CD14-positive monocyte (primary cell): ENCODE measurements at regions not wholly inside any gene's neighbourhood (a gene's known extent, or its start where the extent isn't known, plus 50 kb on each side); places are given as distances from the start of the nearest gene placed in this dataset.
A peak's percentile ranks its signal among the peaks of the same experiment; 100 is the strongest.

Experiments
- DNase-seq, 3 donors: peaks; one replicate each; pipeline ENCODE4 v3.0.0-alpha.2; 2011 to 2022
- H2AFZ ChIP-seq: 2 replicates; pipeline ENCODE4 v1.6.0; 2012; ENCODE audit warnings: mild to moderate bottlenecking, low read depth, low read length, inconsistent platforms; ENCODE audit not compliant: insufficient read depth, poor library complexity, severe bottlenecking
- H3K27ac ChIP-seq, 2 donors: 1 replicate in 1 of 2; 2 replicates in 1 of 2; pipeline ENCODE4 v1.5.1; 2012 to 2013; ENCODE audit warnings: low read length in 2 of 2, control low read depth in 1 of 2, inconsistent platforms in 1 of 2, low read depth in 1 of 2, mild to moderate bottlenecking in 1 of 2
- H3K27me3 ChIP-seq, 2 donors: one replicate each; pipeline versions ENCODE4 v1.6.0 to v1.6.1; 2011 to 2013; ENCODE audit warnings: low read length in 2 of 2; ENCODE audit not compliant: control insufficient read depth in 2 of 2, insufficient read depth in 2 of 2
- H3K36me3 ChIP-seq, 2 donors: replicated peaks in 1 of 2; 1 replicate in 1 of 2; 2 replicates in 1 of 2; pipeline versions ENCODE4 v1.5.1 to v1.6.1; 2012 to 2013; ENCODE audit warnings: low read length in 2 of 2, control low read depth in 1 of 2, inconsistent platforms in 1 of 2, mild to moderate bottlenecking in 1 of 2; ENCODE audit not compliant: insufficient read depth in 2 of 2, control insufficient read depth in 1 of 2
- H3K4me1 ChIP-seq, 2 donors: 1 replicate in 1 of 2; 2 replicates in 1 of 2; pipeline versions ENCODE4 v1.5.1 to v1.6.1; 2012 to 2013; ENCODE audit warnings: low read length in 2 of 2, control low read depth in 1 of 2, inconsistent platforms in 1 of 2, mild to moderate bottlenecking in 1 of 2, moderate library complexity in 1 of 2; ENCODE audit not compliant: insufficient read depth in 2 of 2, control insufficient read depth in 1 of 2
- H3K4me2 ChIP-seq: replicated peaks from 2 replicates; pipeline ENCODE3; 2012; ENCODE audit warnings: low read length, moderate library complexity, mild to moderate bottlenecking; ENCODE audit not compliant: poor library complexity, severe bottlenecking; ENCODE audit errors: extremely low read depth
- H3K4me3 ChIP-seq, 3 experiments: fragments of 200-600 bp in 1 of 3; sonication (generic) in 1 of 3; replicated peaks in 1 of 3; 1 replicate in 2 of 3; 2 replicates in 1 of 3; pipeline ENCODE4 v1.5.1; 2011 to 2013; ENCODE audit warnings: low read length in 3 of 3, mild to moderate bottlenecking in 3 of 3, control low read depth in 2 of 3, low read depth in 2 of 3, inconsistent platforms in 1 of 3, moderate library complexity in 1 of 3
- H3K79me2 ChIP-seq: 2 replicates; pipeline ENCODE4 v1.6.0; 2012; ENCODE audit warnings: mild to moderate bottlenecking, control low read depth, inconsistent platforms, low read length, moderate library complexity; ENCODE audit not compliant: insufficient read depth
- H3K9ac ChIP-seq: 2 replicates; pipeline ENCODE4 v1.6.0; 2017; ENCODE audit warnings: low read length, mild to moderate bottlenecking; ENCODE audit not compliant: insufficient read depth, poor library complexity, severe bottlenecking
- H3K9me3 ChIP-seq, 2 donors: replicated peaks in 1 of 2; 1 replicate in 1 of 2; 2 replicates in 1 of 2; pipeline versions ENCODE4 v1.5.1 to v1.6.1; 2012 to 2013; ENCODE audit warnings: low read length in 2 of 2, control low read depth in 1 of 2; ENCODE audit not compliant: control insufficient read depth in 1 of 2, insufficient read depth in 1 of 2
- H4K20me1 ChIP-seq: 2 replicates; pipeline ENCODE4 v1.6.0; 2012; ENCODE audit warnings: mild to moderate bottlenecking, low read length, control low read depth, moderate library complexity; ENCODE audit not compliant: insufficient read depth
- H3K27ac Mint-ChIP-seq, 7 donors: one replicate each; pipeline ENCODE4 v1.8.0; 2020; ENCODE audit warnings: mild to moderate bottlenecking in 7 of 7, mixed read lengths in 7 of 7, moderate library complexity in 6 of 7, inconsistent platforms in 2 of 7
- H3K27me3 Mint-ChIP-seq, 3 donors: one replicate each; pipeline ENCODE4 v1.8.0; 2021 to 2022; ENCODE audit warnings: low read depth in 3 of 3, mild to moderate bottlenecking in 3 of 3, mixed read lengths in 3 of 3, moderate library complexity in 3 of 3, inconsistent platforms in 1 of 3
- H3K36me3 Mint-ChIP-seq, 2 donors: one replicate each; pipeline ENCODE4 v1.8.0; 2020; ENCODE audit warnings: mixed read lengths in 2 of 2, inconsistent platforms in 1 of 2, mild to moderate bottlenecking in 1 of 2
- H3K4me1 Mint-ChIP-seq: one replicate; pipeline ENCODE4 v1.8.0; 2020; ENCODE audit warnings: mild to moderate bottlenecking, mixed read lengths
- H3K4me3 Mint-ChIP-seq, 2 donors: one replicate each; pipeline ENCODE4 v1.8.0; 2020; ENCODE audit warnings: mild to moderate bottlenecking in 2 of 2, mixed read lengths in 2 of 2, moderate library complexity in 1 of 2
- H3K9me3 Mint-ChIP-seq, 7 donors: one replicate each; pipeline ENCODE4 v1.8.0; 2020 to 2022; ENCODE audit warnings: mixed read lengths in 7 of 7, mild to moderate bottlenecking in 6 of 7, moderate library complexity in 6 of 7, inconsistent platforms in 2 of 7
- WGBS: methylation state at CpG from one replicate; pipeline ENCODE4 v1.1.5; 2013; ENCODE audit warnings: missing lambda C conversion rate; ENCODE audit not compliant: insufficient coverage; 5-methylcytosine and 5-hydroxymethylcytosine counted together
- intact Hi-C, 2 donors: fragments of 100-400 bp; cut with micrococcal nuclease; formaldehyde crosslinking; loops; one replicate each; pipeline versions ENCODE4 v1.15.0 to v1.15.1; 2023
- TF ChIP-seq, protein P1 (sequence below): fragments of 200-600 bp; IDR thresholded peaks from one replicate; pipeline ENCODE4 v1.8.0; 2022; ENCODE audit warnings: antibody characterized with exemption, mild to moderate bottlenecking

DNA sequence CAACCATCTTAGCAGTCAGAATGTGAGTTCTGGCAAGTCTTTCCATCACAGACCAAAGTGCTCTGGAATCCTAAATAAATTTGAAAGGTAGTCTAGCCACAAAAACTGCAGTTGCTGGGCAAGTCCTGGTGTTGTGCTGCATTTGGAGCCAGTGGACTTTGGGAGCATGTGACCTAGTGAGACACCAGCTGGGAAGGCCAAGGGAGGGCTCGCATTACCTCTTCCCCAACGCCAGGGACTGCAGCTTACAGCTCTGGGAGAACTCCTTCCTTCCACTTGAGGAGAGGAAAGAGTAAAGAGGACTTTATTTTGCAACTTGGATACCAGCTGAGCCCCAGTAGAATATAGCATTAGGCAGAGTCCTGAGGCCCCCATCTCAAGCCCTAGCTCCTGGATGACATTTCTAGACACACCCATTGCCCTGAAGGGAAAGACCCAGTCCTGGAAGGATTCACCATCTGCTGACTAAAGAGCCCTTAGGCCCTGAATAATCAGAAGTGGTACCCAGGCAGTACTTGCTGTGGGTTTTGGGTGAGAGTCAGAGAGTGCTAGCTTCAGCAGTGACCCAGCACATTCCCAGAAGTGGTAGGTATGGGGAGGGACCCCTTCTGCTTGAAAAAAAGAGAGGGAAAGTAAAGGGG is 190.7 kb downstream of the NUF2 start:
- TF ChIP-seq, protein P1, sequence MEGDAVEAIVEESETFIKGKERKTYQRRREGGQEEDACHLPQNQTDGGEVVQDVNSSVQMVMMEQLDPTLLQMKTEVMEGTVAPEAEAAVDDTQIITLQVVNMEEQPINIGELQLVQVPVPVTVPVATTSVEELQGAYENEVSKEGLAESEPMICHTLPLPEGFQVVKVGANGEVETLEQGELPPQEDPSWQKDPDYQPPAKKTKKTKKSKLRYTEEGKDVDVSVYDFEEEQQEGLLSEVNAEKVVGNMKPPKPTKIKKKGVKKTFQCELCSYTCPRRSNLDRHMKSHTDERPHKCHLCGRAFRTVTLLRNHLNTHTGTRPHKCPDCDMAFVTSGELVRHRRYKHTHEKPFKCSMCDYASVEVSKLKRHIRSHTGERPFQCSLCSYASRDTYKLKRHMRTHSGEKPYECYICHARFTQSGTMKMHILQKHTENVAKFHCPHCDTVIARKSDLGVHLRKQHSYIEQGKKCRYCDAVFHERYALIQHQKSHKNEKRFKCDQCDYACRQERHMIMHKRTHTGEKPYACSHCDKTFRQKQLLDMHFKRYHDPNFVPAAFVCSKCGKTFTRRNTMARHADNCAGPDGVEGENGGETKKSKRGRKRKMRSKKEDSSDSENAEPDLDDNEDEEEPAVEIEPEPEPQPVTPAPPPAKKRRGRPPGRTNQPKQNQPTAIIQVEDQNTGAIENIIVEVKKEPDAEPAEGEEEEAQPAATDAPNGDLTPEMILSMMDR, result no peak
- H3K4me3 Mint-ChIP-seq, result no peak overlapping the region
- intact Hi-C loops, result no loop called here
- H3K4me1 Mint-ChIP-seq, result no peaks in the 10 kb centered on the region
- no CpG with 5 or more reads among the region's 2 CpGs for WGBS
- Histone ChIP-seq H3K4me2 (no peak overlapping the region), H3K36me3 (no peaks in the 10 kb centered on the region), H3K4me3 (no peak overlapping the region), H4K20me1 (no peaks in the 10 kb centered on the region), H3K27me3 (no peaks in the 10 kb centered on the region), H3K4me1 (no peaks in the 10 kb centered on the region), H3K9me3 (peaks cover 3 to 11% of the 10 kb centered on the region in 2 donors), H3K9ac (no peak overlapping the region), H2AFZ (no peak overlapping the region), H3K27ac (no peak overlapping the region), H3K79me2 (no peaks in the 10 kb centered on the region)
- H3K9me3 Mint-ChIP-seq, result peaks cover 1 to 11% (median 3%) of the 10 kb centered on the region in 7 donors
- H3K27ac Mint-ChIP-seq, result no peak overlapping the region
- no peaks in the 10 kb centered on the region for H3K36me3 Mint-ChIP-seq
- H3K27me3 Mint-ChIP-seq, result peaks cover 0 to 3% (median 1%) of the 10 kb centered on the region in 3 donors
- no peak for DNase-seq

DNA sequence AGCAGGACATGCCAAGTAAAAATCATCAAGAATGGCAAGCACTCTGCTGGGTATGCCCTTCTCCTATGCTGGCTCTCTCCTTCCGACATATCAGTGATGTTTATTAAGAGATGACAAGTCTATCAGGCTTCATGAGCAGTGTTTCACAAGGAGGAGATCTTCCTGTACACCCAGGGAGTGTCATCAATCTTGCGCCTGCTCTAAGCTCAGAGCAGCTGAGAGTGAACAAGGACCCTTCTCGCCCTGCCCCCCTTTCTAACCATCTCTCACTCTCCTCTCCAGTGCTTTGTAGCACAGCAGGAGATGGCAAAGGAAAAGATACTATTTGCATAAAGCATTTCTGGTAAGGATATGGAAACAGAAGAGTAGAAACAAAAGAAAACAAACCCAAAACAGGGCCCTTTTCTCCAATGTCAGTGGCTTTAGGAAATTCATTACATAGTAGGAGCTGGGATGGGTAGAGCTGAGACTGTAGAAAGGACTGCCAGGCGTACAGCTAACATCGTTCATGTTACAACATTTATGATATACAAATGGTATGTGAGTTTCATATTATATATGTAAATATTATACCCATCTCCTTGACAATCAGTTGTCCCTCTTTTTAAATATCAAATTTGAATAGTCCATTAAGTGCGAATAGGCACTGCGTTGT is 201.7 kb downstream of the NUF2 start:
- Mint-ChIP-seq H3K4me3 (no peak overlapping the region), H3K36me3 (no peaks in the 10 kb centered on the region), H3K27me3 (peaks cover 0 to 5% (median 0%) of the 10 kb centered on the region in 3 donors), H3K9me3 (peaks cover 0 to 10% (median 5%) of the 10 kb centered on the region in 7 donors), H3K4me1 (no peaks in the 10 kb centered on the region), H3K27ac (peak overlapping the region in 1 of 7 donors; percentile 75)
- Histone ChIP-seq H3K36me3 (no peaks in the 10 kb centered on the region), H3K4me1 (no peaks in the 10 kb centered on the region), H3K4me2 (no peak overlapping the region), H2AFZ (no peak overlapping the region), H3K9ac (no peak overlapping the region), H3K9me3 (no peaks in the 10 kb centered on the region), H3K4me3 (no peak overlapping the region), H3K27ac (no peak overlapping the region), H3K27me3 (no peaks in the 10 kb centered on the region), H4K20me1 (no peaks in the 10 kb centered on the region), H3K79me2 (no peaks in the 10 kb centered on the region)
- intact Hi-C loops, result no loop called here
- no peak for DNase-seq
- WGBS, result no CpG with 5 or more reads among the region's 7 CpGs
- TF ChIP-seq, protein P1, result no peak
